Esophagus (tissue), 2 donors: ENCODE measurements at regions not wholly inside any gene's neighbourhood (a gene's known extent, or its start where the extent isn't known, plus 50 kb on each side); places are given as distances from the start of the nearest gene placed in this dataset.
A peak's percentile ranks its signal among the peaks of the same experiment; 100 is the strongest.

Source experiments
- H3K27ac ChIP-seq, 2 donors: one replicate each; pipeline ENCODE4 v1.5.1; 2013; ENCODE audit warnings: low read depth in 2 of 2, mild to moderate bottlenecking in 2 of 2, inconsistent platforms in 1 of 2, low read length in 1 of 2, moderate library complexity in 1 of 2
- H3K27me3 ChIP-seq, 2 donors: one replicate each; pipeline ENCODE4 v1.6.1; 2013; ENCODE audit warnings: low read length in 2 of 2, control low read depth in 1 of 2, mild to moderate bottlenecking in 1 of 2; ENCODE audit not compliant: insufficient read depth in 2 of 2, control insufficient read depth in 1 of 2
- H3K36me3 ChIP-seq, 2 donors: one replicate each; pipeline ENCODE4 v1.6.1; 2013; ENCODE audit warnings: low read length in 1 of 2; ENCODE audit not compliant: control insufficient read depth in 2 of 2, insufficient read depth in 2 of 2
- H3K4me1 ChIP-seq, 2 donors: one replicate each; pipeline ENCODE4 v1.6.1; 2013; ENCODE audit warnings: low read length in 1 of 2; ENCODE audit not compliant: control insufficient read depth in 2 of 2, insufficient read depth in 2 of 2
- H3K4me3 ChIP-seq, 2 donors: one replicate each; pipeline ENCODE4 v1.5.1; 2013; ENCODE audit warnings: low read length in 2 of 2, mild to moderate bottlenecking in 2 of 2, low read depth in 1 of 2, moderate library complexity in 1 of 2
- H3K9me3 ChIP-seq, 2 donors: one replicate each; pipeline ENCODE4 v1.6.1; 2013; ENCODE audit warnings: mild to moderate bottlenecking in 2 of 2, low read depth in 1 of 2, low read length in 1 of 2, moderate library complexity in 1 of 2; ENCODE audit not compliant: control insufficient read depth in 2 of 2, insufficient read depth in 1 of 2
- WGBS, 2 donors: extraction: QIAGEN DNeasy Blood & Tissue Kit; methylation state at CpG; one replicate each; pipeline ENCODE4 v1.1.7; 2013; 5-methylcytosine and 5-hydroxymethylcytosine counted together
- donor health status: healthy with polysubstance abuse.
- donor health status: Bipolar disorder and iron deficiency.

GRCh38 chr5:61907995-61908394, 398.0 kb upstream of the KIF2A start:
- Histone ChIP-seq H3K9me3 (peaks cover 0 to 5% of the 10 kb centered on the region in 2 donors), H3K36me3 (no peaks in the 10 kb centered on the region), H3K27me3 (no peaks in the 10 kb centered on the region), H3K4me1 (no peaks in the 10 kb centered on the region), H3K4me3 (no peak overlapping the region), H3K27ac (no peak overlapping the region)
- WGBS, 2 donors = 89 to 95% methylated on average over 4 of the region's 4 CpGs

GRCh38 chr5:61910771-61911170, 395.2 kb upstream of the KIF2A start:
- Histone ChIP-seq H3K36me3 (no peaks in the 10 kb centered on the region), H3K27me3 (no peaks in the 10 kb centered on the region), H3K27ac (no peak overlapping the region), H3K4me3 (no peak overlapping the region), H3K9me3 (peaks cover 0 to 5% of the 10 kb centered on the region in 2 donors), H3K4me1 (no peaks in the 10 kb centered on the region)
- WGBS, 2 donors = 88% methylated on average over 2 of the region's 2 CpGs

- Histone ChIP-seq H3K27ac (no peak overlapping the region), H3K4me3 (no peak overlapping the region)
These were observed 393.4 kb upstream of the KIF2A start for GRCh38 chr5:61912559-61912958.

GRCh38 chr5:61915646-61916045, 390.4 kb upstream of the KIF2A start:
- H3K9me3 ChIP-seq = peaks cover 0 to 5% of the 10 kb centered on the region in 2 donors
- WGBS, 2 donors = 58 to 81% methylated on average over 4 of the region's 4 CpGs
- no peaks in the 10 kb centered on the region for H3K36me3 ChIP-seq
- H3K27me3 ChIP-seq = no peaks in the 10 kb centered on the region
- H3K27ac ChIP-seq = no peak overlapping the region
- H3K4me1 ChIP-seq = no peaks in the 10 kb centered on the region
- H3K4me3 ChIP-seq = no peak overlapping the region

More at GRCh38 chr5:61912559-61912958, 393.4 kb upstream of the KIF2A start:
- no peaks in the 10 kb centered on the region for H3K27me3 ChIP-seq
- H3K36me3 ChIP-seq = no peaks in the 10 kb centered on the region
- no peaks in the 10 kb centered on the region for H3K4me1 ChIP-seq
- H3K9me3 ChIP-seq = peaks cover 0 to 5% of the 10 kb centered on the region in 2 donors
- WGBS, 2 donors = 94 to 95% methylated on average over 6 of the region's 6 CpGs

- H3K4me3 ChIP-seq = no peak overlapping the region
- H3K9me3 ChIP-seq = peaks cover 0 to 5% of the 10 kb centered on the region in 2 donors
- no peaks in the 10 kb centered on the region for H3K4me1 ChIP-seq
- WGBS, 2 donors = 66 to 77% methylated on average over 4 of the region's 4 CpGs
- peak overlapping the region in 1 of 2 donors; percentile 20 for H3K27ac ChIP-seq
- H3K27me3 ChIP-seq = no peaks in the 10 kb centered on the region
- no peaks in the 10 kb centered on the region for H3K36me3 ChIP-seq
These were observed 389.1 kb upstream of the KIF2A start for GRCh38 chr5:61916621-61917620.

GRCh38 chr5:61918611-61919010, 387.4 kb upstream of the KIF2A start:
- Histone ChIP-seq H3K27ac (no peak overlapping the region), H3K27me3 (no peaks in the 10 kb centered on the region), H3K9me3 (no peaks in the 10 kb centered on the region), H3K36me3 (no peaks in the 10 kb centered on the region), H3K4me3 (no peak overlapping the region), H3K4me1 (no peaks in the 10 kb centered on the region)
- 44 to 54% methylated on average over 2 of the region's 2 CpGs for WGBS, 2 donors

- H3K27ac ChIP-seq = no peak overlapping the region
- 33 to 40% methylated on average over 6 of the region's 6 CpGs for WGBS, 2 donors
- H3K4me1 ChIP-seq = no peaks in the 10 kb centered on the region
- H3K36me3 ChIP-seq = no peaks in the 10 kb centered on the region
- H3K27me3 ChIP-seq = no peaks in the 10 kb centered on the region
- H3K9me3 ChIP-seq = no peaks in the 10 kb centered on the region
- H3K4me3 ChIP-seq = no peak overlapping the region
These were observed 386.1 kb upstream of the KIF2A start for GRCh38 chr5:61919920-61920319.

GRCh38 chr5:61924251-61924650, 381.8 kb upstream of the KIF2A start:
- Histone ChIP-seq H3K9me3 (no peaks in the 10 kb centered on the region), H3K27me3 (no peaks in the 10 kb centered on the region), H3K27ac (no peak overlapping the region), H3K4me1 (no peaks in the 10 kb centered on the region), H3K4me3 (no peak overlapping the region), H3K36me3 (no peaks in the 10 kb centered on the region)
- 71 to 89% methylated on average over 1 of the region's 1 CpG for WGBS, 2 donors

- H3K4me3 ChIP-seq = no peak overlapping the region
- H3K27ac ChIP-seq = no peak overlapping the region
- no peaks in the 10 kb centered on the region for H3K9me3 ChIP-seq
- no peaks in the 10 kb centered on the region for H3K4me1 ChIP-seq
- H3K36me3 ChIP-seq = no peaks in the 10 kb centered on the region
- no peaks in the 10 kb centered on the region for H3K27me3 ChIP-seq
These were observed 379.1 kb upstream of the KIF2A start for GRCh38 chr5:61926911-61927310.

GRCh38 chr5:61931236-61931635, 374.8 kb upstream of the KIF2A start:
- no peaks in the 10 kb centered on the region for H3K27me3 ChIP-seq
- H3K27ac ChIP-seq = no peak overlapping the region
- H3K4me1 ChIP-seq = no peaks in the 10 kb centered on the region
- H3K4me3 ChIP-seq = no peak overlapping the region
- no peaks in the 10 kb centered on the region for H3K36me3 ChIP-seq
- H3K9me3 ChIP-seq = no peaks in the 10 kb centered on the region
